Body of pancreas (tissue), 4 donors: ENCODE measurements at regions not wholly inside any gene's neighbourhood (a gene's known extent, or its start where the extent isn't known, plus 50 kb on each side); places are given as distances from the start of the nearest gene placed in this dataset.

Experiments used
- CTCF ChIP-seq, 7 experiments: fragments of 450-650 bp in 4 of 7; fragments of 200-600 bp in 3 of 7; sonication (generic) in 3 of 7; IDR thresholded peaks; one replicate each; pipeline ENCODE4 v1.5.1; 2016 to 2019; ENCODE audit warnings: antibody characterized with exemption in 7 of 7
- POLR2A ChIP-seq, 3 donors: fragments of 450-650 bp; IDR thresholded peaks; one replicate each; pipeline ENCODE4 v1.6.1; 2016; ENCODE audit warnings: antibody characterized with exemption in 3 of 3, mild to moderate bottlenecking in 2 of 3

GRCh38 chr17:15886221-15886620 lies 58.7 kb upstream of the ADORA2B start:
- TF ChIP-seq CTCF (IDR thresholded peaks at IDR 0.05): no peak
- no peak for TF ChIP-seq POLR2A (IDR thresholded peaks at IDR 0.05)
